HUES6 (cell line): ENCODE measurements at regions not wholly inside any gene's neighbourhood (a gene's known extent, or its start where the extent isn't known, plus 50 kb on each side); places are given as distances from the start of the nearest gene placed in this dataset.

Source experiments
- H3K27ac ChIP-seq: 2 replicates; pipeline ENCODE4 v1.7.0; 2013; ENCODE audit warnings: low read depth, mild to moderate bottlenecking, low read length, inconsistent platforms
- H3K27me3 ChIP-seq: 2 replicates; pipeline ENCODE4 v1.6.1; 2013; ENCODE audit warnings: low read length; ENCODE audit not compliant: control insufficient read depth, insufficient read depth
- H3K36me3 ChIP-seq: 2 replicates; pipeline ENCODE4 v1.6.1; 2013; ENCODE audit warnings: low read length; ENCODE audit not compliant: control insufficient read depth, insufficient read depth
- H3K4me1 ChIP-seq: 2 replicates; pipeline ENCODE4 v1.6.1; 2013; ENCODE audit warnings: low read length; ENCODE audit not compliant: control insufficient read depth, insufficient read depth
- H3K4me3 ChIP-seq: 2 replicates; pipeline ENCODE4 v1.5.1; 2013; ENCODE audit warnings: low read depth, low read length
- H3K9ac ChIP-seq: one replicate; pipeline ENCODE4 v1.6.1; 2013; ENCODE audit warnings: mild to moderate bottlenecking, low read length
- H3K9me3 ChIP-seq: 2 replicates; pipeline ENCODE4 v1.6.1; 2013; ENCODE audit warnings: low read depth, low read length; ENCODE audit not compliant: control insufficient read depth, insufficient read depth

DNA sequence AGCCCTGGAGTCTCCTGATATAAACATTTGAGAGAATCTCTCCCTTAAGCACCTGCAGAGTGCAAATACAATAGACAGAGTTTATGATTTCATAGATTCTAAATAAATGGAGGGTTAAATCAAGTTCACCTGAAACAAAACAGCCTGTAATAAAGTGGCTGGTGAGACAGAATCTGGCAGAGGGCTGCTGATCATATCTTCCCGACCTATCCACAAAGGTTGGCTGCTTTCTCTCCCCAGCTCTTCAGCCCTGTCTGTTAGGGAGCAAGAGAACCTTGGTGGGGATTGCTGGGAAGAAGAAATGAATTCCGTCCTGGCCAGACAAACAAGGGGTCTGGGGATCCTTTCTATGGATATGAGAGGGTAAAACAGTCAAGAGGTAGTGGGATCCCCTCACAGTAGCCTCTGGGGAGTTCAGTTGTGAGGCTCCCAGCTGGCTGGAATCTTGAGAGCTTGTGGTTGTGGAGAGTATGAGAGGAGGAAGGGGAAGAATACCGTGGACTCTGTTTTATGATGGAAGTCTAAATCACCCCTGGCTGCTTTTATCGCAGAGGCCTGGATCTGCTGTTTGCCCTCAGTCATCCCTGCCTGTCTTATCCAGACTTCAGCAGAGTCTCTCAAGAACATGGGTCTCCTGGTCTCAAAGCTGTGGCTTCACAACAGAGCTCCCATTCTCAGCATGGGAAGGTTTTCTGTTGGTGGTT is 451.3 kb downstream of the NTRK3 start:
- no peaks in the 10 kb centered on the region for H3K9me3 ChIP-seq
- no peak overlapping the region for H3K9ac ChIP-seq
- H3K36me3 ChIP-seq, result no peaks in the 10 kb centered on the region
- H3K27ac ChIP-seq, result no peak overlapping the region
- peaks cover 32% of the 10 kb centered on the region; the same call in 1 of the 2 replicates for H3K27me3 ChIP-seq
- no peaks in the 10 kb centered on the region for H3K4me1 ChIP-seq
- H3K4me3 ChIP-seq, result no peak overlapping the region

DNA sequence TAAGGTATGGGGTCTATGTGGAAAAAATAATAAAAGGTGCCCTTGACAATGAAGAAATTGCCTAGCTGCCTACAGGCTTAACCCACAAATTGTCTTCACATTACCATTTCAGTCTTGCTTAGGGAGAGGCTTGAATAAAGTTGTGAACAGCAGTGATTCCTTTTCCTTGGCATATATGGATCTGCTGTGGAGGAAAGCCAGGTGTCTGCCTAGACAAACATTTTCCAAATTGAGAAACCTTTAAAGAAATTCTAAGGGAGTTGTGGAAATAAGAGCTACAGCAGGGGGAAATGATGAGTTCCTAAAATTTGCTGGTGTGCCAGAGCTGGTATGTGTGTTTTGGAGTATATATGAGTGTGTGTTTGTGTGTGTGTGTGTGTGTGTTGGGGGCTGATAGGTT is 452.1 kb downstream of the NTRK3 start:
- peaks cover 32% of the 10 kb centered on the region; the same call in 1 of the 2 replicates for H3K27me3 ChIP-seq
- no peak overlapping the region for H3K9ac ChIP-seq
- H3K4me3 ChIP-seq, result no peak overlapping the region
- H3K36me3 ChIP-seq, result no peaks in the 10 kb centered on the region
- no peaks in the 10 kb centered on the region for H3K9me3 ChIP-seq
- no peak overlapping the region for H3K27ac ChIP-seq
- no peaks in the 10 kb centered on the region for H3K4me1 ChIP-seq

DNA sequence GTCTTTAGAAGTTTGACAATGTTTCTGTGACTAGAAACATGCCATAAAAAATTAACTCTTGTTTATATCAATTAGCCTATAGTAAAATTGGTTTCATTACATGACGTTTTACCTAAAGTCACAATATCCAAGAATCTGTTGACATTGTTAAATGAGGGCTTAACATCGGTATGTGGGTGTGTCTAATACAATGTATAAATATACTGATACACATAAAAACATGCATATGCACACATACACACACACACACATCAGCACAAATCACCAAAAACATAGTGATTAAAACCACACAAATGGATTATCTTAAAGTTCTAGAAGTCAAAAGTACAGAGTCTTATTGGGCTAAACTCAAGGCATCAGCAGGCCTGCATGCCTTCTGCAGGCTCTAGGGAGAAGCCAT is 456.7 kb downstream of the NTRK3 start:
- Histone ChIP-seq H3K27ac (no peak overlapping the region), H3K27me3 (peaks cover 54% of the 10 kb centered on the region), H3K36me3 (no peaks in the 10 kb centered on the region), H3K4me1 (no peaks in the 10 kb centered on the region), H3K9ac (no peak overlapping the region), H3K9me3 (no peaks in the 10 kb centered on the region), H3K4me3 (no peak overlapping the region)

DNA sequence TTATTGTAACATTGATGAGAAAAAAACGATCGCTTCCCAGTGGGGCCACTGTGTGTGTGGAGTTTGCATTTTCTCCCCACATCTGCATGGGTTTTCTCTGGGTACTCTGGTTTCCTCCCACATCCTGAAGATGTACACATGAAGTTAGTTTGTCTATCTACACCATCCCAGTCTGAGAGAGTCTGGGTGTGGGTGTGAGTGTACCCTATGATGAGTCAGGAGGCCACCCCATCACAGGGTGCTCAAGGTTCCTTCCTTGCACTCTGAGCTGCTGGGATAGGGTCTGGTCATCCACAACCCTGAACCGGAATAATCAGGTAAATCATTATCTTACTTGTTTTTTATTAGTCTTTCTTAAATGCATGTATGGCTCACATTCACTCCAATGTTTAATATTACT is 457.1 kb downstream of the NTRK3 start:
- Histone ChIP-seq H3K27me3 (peaks cover 50% of the 10 kb centered on the region), H3K9ac (no peak overlapping the region)

DNA sequence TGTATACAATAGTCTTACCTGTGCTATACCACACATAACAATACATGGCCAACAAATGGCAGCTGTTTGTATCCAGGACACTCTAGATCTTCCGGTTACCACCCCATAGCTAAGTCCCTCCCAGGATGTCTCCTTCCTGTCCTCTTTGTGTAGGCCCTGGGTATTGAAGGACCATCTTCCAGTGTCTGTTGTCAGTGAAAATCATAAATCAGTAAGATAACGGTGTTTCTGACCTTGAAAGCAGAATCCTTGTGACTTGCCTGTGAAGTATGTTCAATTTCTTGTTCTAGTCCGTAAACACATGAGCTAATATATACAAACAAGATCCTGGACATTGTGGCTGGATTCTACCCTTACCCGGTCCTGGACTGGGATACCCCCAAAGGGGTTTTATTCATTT is 462.8 kb downstream of the NTRK3 start:
- Histone ChIP-seq H3K4me3 (no peak overlapping the region), H3K9ac (no peak overlapping the region), H3K4me1 (no peaks in the 10 kb centered on the region), H3K9me3 (no peaks in the 10 kb centered on the region), H3K27me3 (peaks cover 27% of the 10 kb centered on the region), H3K27ac (no peak overlapping the region), H3K36me3 (no peaks in the 10 kb centered on the region)

More for the DNA sequence above, 457.1 kb downstream of the NTRK3 start:
- Histone ChIP-seq H3K9me3 (no peaks in the 10 kb centered on the region), H3K36me3 (no peaks in the 10 kb centered on the region), H3K27ac (no peak overlapping the region), H3K4me3 (no peak overlapping the region), H3K4me1 (no peaks in the 10 kb centered on the region)

DNA sequence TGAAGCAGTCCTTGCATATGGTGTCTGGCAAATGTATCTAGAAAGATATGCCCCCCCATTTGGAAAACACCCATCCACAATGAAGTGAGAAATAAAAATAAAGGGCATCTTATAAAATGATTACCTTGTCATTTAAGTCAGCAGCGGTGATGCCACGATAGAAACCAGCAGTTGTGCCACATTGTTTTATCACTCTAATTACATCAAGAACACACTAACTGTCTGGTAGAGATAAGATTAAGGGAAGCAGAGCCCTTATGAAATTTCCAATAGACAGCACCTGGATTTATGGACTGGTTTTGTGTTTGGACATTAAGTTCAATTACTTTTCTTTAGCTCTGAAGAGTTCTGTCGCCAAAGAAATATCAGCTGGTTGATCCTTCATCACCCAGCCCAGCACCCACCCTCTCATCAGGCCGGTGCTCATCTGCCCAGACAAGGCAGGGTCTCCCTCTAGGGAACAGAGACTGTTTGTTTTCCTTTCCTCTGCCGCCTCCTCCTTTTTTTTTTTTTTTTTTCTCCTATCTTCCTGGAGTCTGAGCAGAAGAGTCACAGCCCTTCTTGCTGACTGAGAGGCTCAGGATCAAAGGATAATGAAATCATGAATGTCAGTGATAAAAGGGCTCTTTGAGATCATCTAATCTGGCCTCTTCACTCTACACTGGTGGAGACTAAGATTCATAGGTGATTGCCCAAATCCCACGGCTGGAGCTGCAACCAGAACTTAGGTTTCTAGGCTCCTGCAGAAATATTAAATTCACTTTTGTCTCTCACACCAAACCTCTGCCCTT is 464.1 kb downstream of the NTRK3 start:
- Histone ChIP-seq H3K27ac (no peak overlapping the region), H3K36me3 (no peaks in the 10 kb centered on the region), H3K4me3 (no peak overlapping the region), H3K9ac (no peak overlapping the region), H3K4me1 (no peaks in the 10 kb centered on the region), H3K9me3 (no peaks in the 10 kb centered on the region), H3K27me3 (peaks cover 16% of the 10 kb centered on the region)

DNA sequence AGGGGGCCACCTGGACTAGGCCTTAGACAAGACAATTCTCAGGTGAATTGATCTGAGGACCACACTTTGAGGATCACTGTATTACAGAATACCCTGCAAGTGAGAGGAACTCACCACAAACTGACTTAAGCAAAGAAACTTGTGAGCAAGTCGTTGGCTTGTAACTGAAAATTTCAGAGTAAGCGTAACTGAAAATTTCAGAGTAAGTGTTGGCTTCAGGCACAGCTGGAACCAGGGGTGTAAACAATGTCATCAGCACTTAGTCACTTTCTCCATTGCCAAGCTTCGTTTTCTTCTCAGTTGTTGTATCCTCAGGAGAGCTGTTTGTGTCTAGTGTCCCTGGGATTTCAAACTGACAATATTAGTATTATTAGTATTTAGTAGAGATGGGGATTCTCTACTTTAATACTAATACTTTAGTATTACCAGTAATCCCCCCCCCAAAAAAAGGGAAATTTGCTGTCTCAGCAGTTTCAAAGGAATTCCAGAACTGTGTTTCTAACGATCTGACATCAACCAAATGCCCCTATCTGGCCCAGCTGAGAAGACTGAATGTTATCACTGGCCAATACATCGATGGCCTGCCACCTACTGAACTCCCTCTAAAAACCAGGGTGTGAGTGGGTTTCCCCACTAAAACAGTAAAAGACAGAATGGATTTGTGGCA is 474.4 kb downstream of the NTRK3 start:
- no peaks in the 10 kb centered on the region for H3K4me1 ChIP-seq
- no peak overlapping the region for H3K4me3 ChIP-seq
- H3K36me3 ChIP-seq, result no peaks in the 10 kb centered on the region
- no peaks in the 10 kb centered on the region for H3K9me3 ChIP-seq
- no peak overlapping the region for H3K9ac ChIP-seq
- no peak overlapping the region for H3K27ac ChIP-seq
- H3K27me3 ChIP-seq, result no peaks in the 10 kb centered on the region

DNA sequence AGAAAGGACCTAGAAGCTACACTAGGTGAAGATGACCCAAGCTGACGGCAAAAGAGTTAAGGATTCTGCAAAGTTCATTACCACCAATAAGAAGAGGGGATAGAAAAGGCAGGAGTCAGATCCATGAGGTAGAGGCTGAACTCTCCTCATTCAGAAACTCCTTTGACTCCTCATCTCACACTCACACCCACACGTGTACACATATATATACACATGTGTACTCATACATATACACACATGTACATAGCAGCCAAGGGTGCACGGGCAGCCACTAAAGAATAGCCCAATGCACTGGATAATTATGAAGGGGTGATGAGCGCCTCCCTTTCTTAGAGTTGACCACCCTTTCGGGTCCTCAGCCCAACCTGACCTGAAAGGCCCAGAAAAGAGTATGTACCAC is 476.8 kb downstream of the NTRK3 start:
- Histone ChIP-seq H3K4me1 (no peaks in the 10 kb centered on the region), H3K27me3 (no peaks in the 10 kb centered on the region), H3K9ac (no peak overlapping the region), H3K36me3 (no peaks in the 10 kb centered on the region), H3K4me3 (no peak overlapping the region), H3K27ac (no peak overlapping the region), H3K9me3 (no peaks in the 10 kb centered on the region)

DNA sequence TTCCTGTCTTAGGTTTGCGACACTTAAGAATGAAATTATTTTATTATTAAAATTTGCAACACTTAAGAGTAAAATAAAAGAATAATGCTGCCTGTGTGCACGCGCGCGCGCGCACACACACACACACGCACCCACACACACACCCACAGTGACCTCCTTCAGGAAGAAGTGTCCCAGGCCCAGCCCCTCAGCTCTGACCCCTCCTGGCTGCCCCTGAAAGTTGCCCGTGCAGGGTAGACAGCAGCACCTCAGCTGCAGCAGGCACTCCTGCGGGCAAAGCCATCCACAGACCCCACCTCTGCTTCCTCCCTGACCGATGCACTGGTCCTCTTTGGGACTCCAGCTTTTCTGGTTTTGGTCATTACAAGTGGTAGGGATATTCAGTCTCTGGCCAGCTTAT is 478.2 kb downstream of the NTRK3 start:
- Histone ChIP-seq H3K36me3 (no peaks in the 10 kb centered on the region), H3K27me3 (no peaks in the 10 kb centered on the region), H3K4me3 (no peak overlapping the region), H3K27ac (no peak overlapping the region), H3K4me1 (no peaks in the 10 kb centered on the region), H3K9ac (no peak overlapping the region), H3K9me3 (no peaks in the 10 kb centered on the region)

DNA sequence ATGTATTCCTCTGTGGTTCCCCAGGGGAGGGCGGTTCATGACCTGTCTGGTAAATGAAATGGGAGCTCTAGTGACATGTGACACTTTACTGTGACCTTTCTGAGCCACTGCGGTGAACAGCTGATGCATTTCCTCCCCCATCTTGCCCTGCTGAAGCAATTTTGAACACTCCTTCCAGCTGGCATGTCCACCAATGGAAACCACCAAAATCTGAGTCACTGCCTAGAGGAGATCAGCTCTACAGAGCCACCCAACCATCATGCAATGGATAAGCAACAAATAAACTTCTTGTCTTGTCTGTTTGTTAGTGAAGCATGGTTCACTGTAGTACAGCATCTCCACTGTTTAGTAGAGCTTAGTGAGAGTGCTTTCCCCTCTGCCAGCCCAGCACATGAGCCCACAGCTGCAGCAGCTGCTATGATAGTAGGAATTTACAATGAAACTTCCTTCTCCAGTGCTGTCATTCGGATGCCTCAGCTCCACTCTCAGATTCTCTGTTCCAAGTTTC is 479.4 kb downstream of the NTRK3 start:
- Histone ChIP-seq H3K27me3 (no peaks in the 10 kb centered on the region), H3K36me3 (no peaks in the 10 kb centered on the region), H3K9ac (no peak overlapping the region), H3K4me1 (no peaks in the 10 kb centered on the region), H3K4me3 (no peak overlapping the region), H3K9me3 (no peaks in the 10 kb centered on the region), H3K27ac (no peak overlapping the region)

DNA sequence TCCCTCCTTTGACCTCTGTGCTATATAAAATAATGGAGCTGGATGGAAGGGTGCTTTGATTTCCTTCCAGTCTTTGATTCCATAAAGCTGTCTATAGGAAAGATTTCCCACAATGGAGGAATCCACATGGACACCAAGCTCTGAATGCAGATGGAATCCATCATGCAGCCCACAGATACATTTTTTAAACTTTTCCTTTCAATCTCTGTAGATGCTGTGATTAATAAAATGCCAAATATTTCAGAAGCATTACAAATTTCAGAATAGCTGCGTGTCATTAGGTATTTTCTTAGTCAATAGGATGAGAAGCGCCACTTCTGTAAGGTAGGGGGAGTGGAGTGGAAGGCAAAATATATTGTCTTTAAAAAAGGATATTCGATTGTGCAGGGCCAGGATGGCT is 489.0 kb downstream of the NTRK3 start:
- Histone ChIP-seq H3K36me3 (no peaks in the 10 kb centered on the region), H3K27ac (no peak overlapping the region), H3K27me3 (no peaks in the 10 kb centered on the region), H3K9ac (no peak overlapping the region), H3K4me3 (no peak overlapping the region), H3K4me1 (peaks cover 16% of the 10 kb centered on the region), H3K9me3 (no peaks in the 10 kb centered on the region)
